Activated naive CD8-positive, alpha-beta T cell treated with anti-CD3 and anti-CD28 coated beads, Interleukin-2, amount 50 U/mL, for 24 hours (primary cell): ENCODE measurements at regions not wholly inside any gene's neighbourhood (a gene's known extent, or its start where the extent isn't known, plus 50 kb on each side); places are given as distances from the start of the nearest gene placed in this dataset.
"Not testable (repeated sequence)": the region's sequence is repeated elsewhere in the genome, so short reads cannot be mapped to it uniquely, and the experiment has no call there.

ENCODE experiments used
- ATAC-seq: fragments of 150-1000 bp; cut with Tn5 transposase; one replicate; pipeline ENCODE4 v1.10.0; 2021
- DNase-seq: peaks from one replicate; pipeline ENCODE4 v3.0.0; 2021
- H3K27ac Mint-ChIP-seq: one replicate; pipeline ENCODE4 v1.8.0; 2021; ENCODE audit warnings: mild to moderate bottlenecking, mixed read lengths
- H3K27me3 Mint-ChIP-seq: one replicate; pipeline ENCODE4 v1.8.0; 2021; ENCODE audit warnings: mixed read lengths
- H3K36me3 Mint-ChIP-seq: one replicate; pipeline ENCODE4 v1.8.0; 2021; ENCODE audit warnings: low read depth, mixed read lengths
- H3K4me1 Mint-ChIP-seq: one replicate; pipeline ENCODE4 v1.8.0; 2021; ENCODE audit warnings: mixed read lengths
- H3K4me3 Mint-ChIP-seq: one replicate; pipeline ENCODE4 v1.8.0; 2021; ENCODE audit warnings: mild to moderate bottlenecking, moderate library complexity, mixed read lengths
- H3K9me3 Mint-ChIP-seq: one replicate; pipeline ENCODE4 v1.8.0; 2021; ENCODE audit warnings: mixed read lengths

GRCh38 chr21:36616773-36617172, 82.1 kb upstream of the SIM2 start:
- not testable (repeated sequence) for H3K36me3 Mint-ChIP-seq, H3K9me3 Mint-ChIP-seq, DNase-seq, H3K4me3 Mint-ChIP-seq, ATAC-seq, H3K27ac Mint-ChIP-seq, H3K4me1 Mint-ChIP-seq, H3K27me3 Mint-ChIP-seq

GRCh38 chr21:36621794-36622193, 77.1 kb upstream of the SIM2 start:
- H3K4me3 Mint-ChIP-seq = not testable (repeated sequence)

GRCh38 chr21:36624105-36624504, 74.8 kb upstream of the SIM2 start:
- ATAC-seq = no peak
- Mint-ChIP-seq H3K4me1 (no peaks in the 10 kb centered on the region), H3K27ac (no peak overlapping the region), H3K4me3 (no peak overlapping the region), H3K27me3 (no peaks in the 10 kb centered on the region), H3K9me3 (peaks cover 6% of the 10 kb centered on the region), H3K36me3 (no peaks in the 10 kb centered on the region)
- no peak for DNase-seq

More at GRCh38 chr21:36621794-36622193, 77.1 kb upstream of the SIM2 start:
- H3K27ac Mint-ChIP-seq, ATAC-seq, DNase-seq, H3K4me1 Mint-ChIP-seq, H3K36me3 Mint-ChIP-seq, H3K27me3 Mint-ChIP-seq: not testable (repeated sequence)
- peaks cover 11% of the 10 kb centered on the region for H3K9me3 Mint-ChIP-seq

- ATAC-seq (no peak), DNase-seq (no peak)
- H3K36me3 Mint-ChIP-seq = no peaks in the 10 kb centered on the region
- H3K4me3 Mint-ChIP-seq = no peak overlapping the region
- H3K27ac Mint-ChIP-seq = no peak overlapping the region
- H3K4me1 Mint-ChIP-seq = no peaks in the 10 kb centered on the region
- H3K27me3 Mint-ChIP-seq = peaks cover 3% of the 10 kb centered on the region
- peaks cover 6% of the 10 kb centered on the region for H3K9me3 Mint-ChIP-seq
Measured at GRCh38 chr21:36626791-36627190, 72.1 kb upstream of the SIM2 start.

GRCh38 chr21:36627242-36627641, 71.7 kb upstream of the SIM2 start:
- ATAC-seq = no peak
- peaks cover 3% of the 10 kb centered on the region for H3K27me3 Mint-ChIP-seq
- no peaks in the 10 kb centered on the region for H3K36me3 Mint-ChIP-seq
- peaks cover 6% of the 10 kb centered on the region for H3K9me3 Mint-ChIP-seq
- DNase-seq = no peak
- no peaks in the 10 kb centered on the region for H3K4me1 Mint-ChIP-seq
- H3K27ac Mint-ChIP-seq = no peak overlapping the region
- H3K4me3 Mint-ChIP-seq = no peak overlapping the region

GRCh38 chr21:36628106-36628505, 70.8 kb upstream of the SIM2 start:
- Mint-ChIP-seq H3K4me1 (no peaks in the 10 kb centered on the region), H3K36me3 (no peaks in the 10 kb centered on the region), H3K9me3 (peaks cover 6% of the 10 kb centered on the region), H3K27ac (no peak overlapping the region), H3K27me3 (peaks cover 3% of the 10 kb centered on the region), H3K4me3 (no peak overlapping the region)
- no peak for DNase-seq
- ATAC-seq = no peak

GRCh38 chr21:36628761-36629460, 70.0 kb upstream of the SIM2 start:
- H3K36me3 Mint-ChIP-seq = no peaks in the 10 kb centered on the region
- peaks cover 3% of the 10 kb centered on the region for H3K27me3 Mint-ChIP-seq
- DNase-seq (no peak), ATAC-seq (no peak)
- no peak overlapping the region for H3K4me3 Mint-ChIP-seq
- peaks cover 1% of the 10 kb centered on the region for H3K9me3 Mint-ChIP-seq
- H3K4me1 Mint-ChIP-seq = no peaks in the 10 kb centered on the region
- no peak overlapping the region for H3K27ac Mint-ChIP-seq

- no peak for ATAC-seq
- Mint-ChIP-seq H3K36me3 (no peaks in the 10 kb centered on the region), H3K4me1 (no peaks in the 10 kb centered on the region), H3K4me3 (no peak overlapping the region), H3K27me3 (peaks cover 3% of the 10 kb centered on the region), H3K27ac (no peak overlapping the region), H3K9me3 (peaks cover 2% of the 10 kb centered on the region)
- DNase-seq = peak; percentile 77
Measured at GRCh38 chr21:36630485-36631206, 68.3 kb upstream of the SIM2 start.

- H3K36me3 Mint-ChIP-seq = no peaks in the 10 kb centered on the region
- ATAC-seq (no peak), DNase-seq (no peak)
- H3K9me3 Mint-ChIP-seq = peaks cover 24% of the 10 kb centered on the region
- H3K27me3 Mint-ChIP-seq = no peaks in the 10 kb centered on the region
- no peak overlapping the region for H3K4me3 Mint-ChIP-seq
- no peak overlapping the region for H3K27ac Mint-ChIP-seq
- H3K4me1 Mint-ChIP-seq = peaks cover 1% of the 10 kb centered on the region
Measured at GRCh38 chr21:36636016-36636415, 62.9 kb upstream of the SIM2 start.

- Mint-ChIP-seq H3K4me3 (no peak overlapping the region), H3K27ac (no peak overlapping the region), H3K27me3 (no peaks in the 10 kb centered on the region), H3K9me3 (peaks cover 24% of the 10 kb centered on the region), H3K36me3 (no peaks in the 10 kb centered on the region), H3K4me1 (peaks cover 1% of the 10 kb centered on the region)
- ATAC-seq (no peak), DNase-seq (no peak)
Measured at GRCh38 chr21:36636439-36636838, 62.5 kb upstream of the SIM2 start.

- Mint-ChIP-seq H3K9me3 (peaks cover 24% of the 10 kb centered on the region), H3K27me3 (no peaks in the 10 kb centered on the region), H3K27ac (no peak overlapping the region), H3K4me1 (peaks cover 1% of the 10 kb centered on the region), H3K4me3 (no peak overlapping the region), H3K36me3 (no peaks in the 10 kb centered on the region)
- ATAC-seq (no peak), DNase-seq (no peak)
Measured at GRCh38 chr21:36639769-36640168, 59.1 kb upstream of the SIM2 start.

- no peak overlapping the region for H3K27ac Mint-ChIP-seq
- H3K4me3 Mint-ChIP-seq = no peak overlapping the region
- DNase-seq = no peak
Measured at GRCh38 chr21:36640174-36640720, 58.7 kb upstream of the SIM2 start.

GRCh38 chr21:36640721-36641244, 58.1 kb upstream of the SIM2 start:
- ATAC-seq (no peak), DNase-seq (no peak)
- Mint-ChIP-seq H3K27ac (no peak overlapping the region), H3K9me3 (peaks cover 20% of the 10 kb centered on the region), H3K36me3 (no peaks in the 10 kb centered on the region), H3K4me1 (peaks cover 1% of the 10 kb centered on the region), H3K4me3 (no peak overlapping the region), H3K27me3 (no peaks in the 10 kb centered on the region)

More at GRCh38 chr21:36640174-36640720, 58.7 kb upstream of the SIM2 start:
- no peak for ATAC-seq
- Mint-ChIP-seq H3K36me3 (no peaks in the 10 kb centered on the region), H3K27me3 (no peaks in the 10 kb centered on the region), H3K9me3 (peaks cover 24% of the 10 kb centered on the region), H3K4me1 (peaks cover 1% of the 10 kb centered on the region)

- ATAC-seq (no peak), DNase-seq (no peak)
- no peaks in the 10 kb centered on the region for H3K27me3 Mint-ChIP-seq
- H3K4me1 Mint-ChIP-seq = peaks cover 1% of the 10 kb centered on the region
- peaks cover 17% of the 10 kb centered on the region for H3K9me3 Mint-ChIP-seq
- H3K36me3 Mint-ChIP-seq = no peaks in the 10 kb centered on the region
- H3K27ac Mint-ChIP-seq = no peak overlapping the region
- no peak overlapping the region for H3K4me3 Mint-ChIP-seq
Measured at GRCh38 chr21:36641346-36641745, 57.6 kb upstream of the SIM2 start.

GRCh38 chr21:36641886-36642285, 57.0 kb upstream of the SIM2 start:
- Mint-ChIP-seq H3K4me3 (no peak overlapping the region), H3K27ac (no peak overlapping the region), H3K9me3 (peaks cover 14% of the 10 kb centered on the region), H3K27me3 (no peaks in the 10 kb centered on the region), H3K4me1 (peaks cover 1% of the 10 kb centered on the region), H3K36me3 (no peaks in the 10 kb centered on the region)
- ATAC-seq (peak; percentile 15), DNase-seq (no peak)
